K562 (cell line): ENCODE measurements at regions not wholly inside any gene's neighbourhood (a gene's known extent, or its start where the extent isn't known, plus 50 kb on each side); places are given as distances from the start of the nearest gene placed in this dataset.
A peak's percentile ranks its signal among the peaks of the same experiment; 100 is the strongest.

ENCODE experiments used
- ATF7 ChIP-seq: fragments of 450-650 bp; IDR thresholded peaks from 2 replicates; pipeline ENCODE4 v1.7.1; 2014; ENCODE audit warnings: mild to moderate bottlenecking, moderate library complexity
- BHLHE40 ChIP-seq: IDR thresholded peaks from 2 replicates; pipeline ENCODE4 v1.6.1; 2011; ENCODE audit warnings: low read length, improper control_type of control experiment
- CEBPG ChIP-seq, 3 experiments: fragments of 200-800 bp in 1 of 3; sonication (Bioruptor generic) in 1 of 3; sonication (generic) in 1 of 3; formaldehyde crosslinking in 1 of 3; IDR thresholded peaks in 2 of 3; conservative IDR thresholded peaks in 1 of 3; 2 replicates each; pipeline versions ENCODE4 v1.6.1 to v1.8.0; 2016 to 2022; ENCODE audit warnings: missing compliant biosample characterization in 2 of 3, missing genetic modification characterization in 2 of 3, mild to moderate bottlenecking in 1 of 3, missing genetic modification reagents in 1 of 3
- CREM ChIP-seq: IDR thresholded peaks from 2 replicates; pipeline ENCODE4 v1.6.1; 2014; ENCODE audit warnings: antibody characterized with exemption, low read depth
- FOXA3 ChIP-seq, 2 experiments: fragments of 450-650 bp in 1 of 2; sonication (generic) in 1 of 2; formaldehyde crosslinking; IDR thresholded peaks in 1 of 2; conservative IDR thresholded peaks in 1 of 2; 2 replicates each; pipeline versions ENCODE4 v1.4.0 to v1.8.0; 2020 to 2022; ENCODE audit warnings: mild to moderate bottlenecking in 2 of 2, missing genetic modification reagents in 1 of 2
- HNRNPL ChIP-seq: fragments of 200-400 bp; formaldehyde crosslinking; IDR thresholded peaks from 2 replicates; pipeline ENCODE4 v1.6.1; 2017; ENCODE audit warnings: low read depth, mild to moderate bottlenecking, low read length
- JUN ChIP-seq, 2 experiments: sonication (generic) in 1 of 2; formaldehyde crosslinking in 1 of 2; IDR thresholded peaks; 2 replicates each; pipeline versions ENCODE4 v1.6.1 to v1.8.0; 2012 to 2022; ENCODE audit warnings: borderline replicate concordance in 2 of 2, mild to moderate bottlenecking in 2 of 2, improper control_type of control experiment in 1 of 2, low read depth in 1 of 2, low read length in 1 of 2, missing genetic modification reagents in 1 of 2
- KLF13 ChIP-seq: fragments of 450-650 bp; IDR thresholded peaks from 2 replicates; pipeline ENCODE4 v1.6.1; 2016; ENCODE audit warnings: missing genetic modification characterization, low read depth, mild to moderate bottlenecking, missing compliant biosample characterization, moderate library complexity, borderline replicate concordance
- LEF1 ChIP-seq: fragments of 450-650 bp; IDR thresholded peaks from 2 replicates; pipeline ENCODE4 v1.6.1; 2016; ENCODE audit warnings: mild to moderate bottlenecking
- NCOA4 ChIP-seq: fragments of 450-650 bp; IDR thresholded peaks from 2 replicates; pipeline ENCODE4 v1.6.1; 2018; ENCODE audit warnings: mild to moderate bottlenecking; ENCODE audit not compliant: partially characterized antibody
- NELFE ChIP-seq: IDR thresholded peaks from 2 replicates; pipeline ENCODE4 v1.6.1; 2011; ENCODE audit warnings: mild to moderate bottlenecking; ENCODE audit not compliant: insufficient read depth, insufficient read length
- POU5F1 ChIP-seq: fragments of 150-350 bp; IDR thresholded peaks from 2 replicates; pipeline ENCODE4 v1.6.1; 2014; ENCODE audit warnings: borderline replicate concordance, low read length, low read depth, mild to moderate bottlenecking; ENCODE audit not compliant: partially characterized antibody
- PRMT5 ChIP-seq: sonication (generic); formaldehyde crosslinking; IDR thresholded peaks from 2 replicates; pipeline ENCODE4 v1.5.0; 2020; ENCODE audit warnings: missing genetic modification reagents
- SOX6 ChIP-seq: fragments of 450-650 bp; IDR thresholded peaks from 2 replicates; pipeline ENCODE4 v1.6.1; 2014; ENCODE audit warnings: mild to moderate bottlenecking
- TAF7 ChIP-seq: fragments of 450-650 bp; IDR thresholded peaks from 2 replicates; pipeline ENCODE4 v1.6.1; 2016; ENCODE audit warnings: missing genetic modification characterization, missing compliant biosample characterization
- ZNF431 ChIP-seq: sonication (generic); formaldehyde crosslinking; IDR thresholded peaks from 2 replicates; pipeline ENCODE4 v1.8.0; 2022; ENCODE audit warnings: mild to moderate bottlenecking, missing genetic modification reagents
- TF ChIP-seq, protein P1 (sequence below), 2 experiments: fragments of 450-650 bp; IDR thresholded peaks; 2 replicates each; pipeline ENCODE4 v1.6.1; 2016
- TF ChIP-seq, protein P2 (sequence below): fragments of 250-450 bp; sonication (Bioruptor Pico); IDR thresholded peaks from 2 replicates; pipeline ENCODE4 v1.8.0; 2021; ENCODE audit warnings: moderate library complexity, mild to moderate bottlenecking, inconsistent platforms
- TF ChIP-seq, protein P3 (sequence below): IDR thresholded peaks from 3 replicates; pipeline ENCODE4 v1.6.1; 2011; ENCODE audit warnings: borderline replicate concordance, mild to moderate bottlenecking; ENCODE audit not compliant: insufficient read length, insufficient read depth

DNA sequence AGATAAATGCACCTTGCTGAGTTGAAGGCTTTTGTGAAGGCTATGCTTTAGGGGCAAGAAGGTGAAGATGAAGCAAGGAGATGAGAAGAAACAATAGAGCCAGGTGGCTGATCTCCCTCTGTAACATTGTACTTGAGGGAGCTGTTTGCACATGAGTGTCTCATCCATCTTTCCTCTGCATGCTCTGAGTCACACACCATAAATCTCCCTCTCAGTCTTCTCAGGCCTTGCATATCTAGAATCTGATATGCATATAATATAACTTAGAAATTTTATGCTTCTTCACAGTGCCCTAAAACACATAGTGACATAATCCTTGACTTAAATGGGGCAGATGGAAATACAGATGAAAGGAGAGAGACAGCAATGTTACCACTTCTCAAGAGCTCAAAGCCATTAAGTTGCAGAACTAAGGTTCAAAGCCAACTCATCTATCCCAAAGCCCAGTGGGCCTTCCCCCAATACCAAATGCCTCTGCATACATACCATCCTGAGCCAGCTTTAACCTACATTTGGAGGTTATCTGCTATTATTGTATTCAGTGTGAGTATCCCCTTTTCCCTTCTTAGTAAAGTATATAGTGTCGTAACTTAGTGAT lies 62.4 kb upstream of the STXBP5 start (continued):
- TF ChIP-seq, protein P1, sequence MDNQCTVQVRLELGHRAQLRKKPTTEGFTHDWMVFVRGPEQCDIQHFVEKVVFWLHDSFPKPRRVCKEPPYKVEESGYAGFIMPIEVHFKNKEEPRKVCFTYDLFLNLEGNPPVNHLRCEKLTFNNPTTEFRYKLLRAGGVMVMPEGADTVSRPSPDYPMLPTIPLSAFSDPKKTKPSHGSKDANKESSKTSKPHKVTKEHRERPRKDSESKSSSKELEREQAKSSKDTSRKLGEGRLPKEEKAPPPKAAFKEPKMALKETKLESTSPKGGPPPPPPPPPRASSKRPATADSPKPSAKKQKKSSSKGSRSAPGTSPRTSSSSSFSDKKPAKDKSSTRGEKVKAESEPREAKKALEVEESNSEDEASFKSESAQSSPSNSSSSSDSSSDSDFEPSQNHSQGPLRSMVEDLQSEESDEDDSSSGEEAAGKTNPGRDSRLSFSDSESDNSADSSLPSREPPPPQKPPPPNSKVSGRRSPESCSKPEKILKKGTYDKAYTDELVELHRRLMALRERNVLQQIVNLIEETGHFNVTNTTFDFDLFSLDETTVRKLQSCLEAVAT (IDR thresholded peaks at IDR 0.05): no peak
- TF ChIP-seq, protein P2, sequence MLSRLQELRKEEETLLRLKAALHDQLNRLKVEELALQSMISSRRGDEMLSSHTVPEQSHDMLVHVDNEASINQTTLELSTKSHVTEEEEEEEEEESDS (CRISPR knock-in tag): no peak; the same call in 1 of the 2 replicates
- no peak for TF ChIP-seq NCOA4
- TF ChIP-seq HNRNPL: no peak
- no peak for TF ChIP-seq KLF13 (tag)
- TF ChIP-seq FOXA3 (CRISPR knock-in tag; conservative IDR thresholded peaks at IDR 0.05 in 1 of 2, IDR thresholded peaks at IDR 0.05 in 1 of 2): 0 out of 4 replicates have a peak, but pooled peaks of 1 of the 2 experiments have one; percentile 23
- TF ChIP-seq, protein P3, sequence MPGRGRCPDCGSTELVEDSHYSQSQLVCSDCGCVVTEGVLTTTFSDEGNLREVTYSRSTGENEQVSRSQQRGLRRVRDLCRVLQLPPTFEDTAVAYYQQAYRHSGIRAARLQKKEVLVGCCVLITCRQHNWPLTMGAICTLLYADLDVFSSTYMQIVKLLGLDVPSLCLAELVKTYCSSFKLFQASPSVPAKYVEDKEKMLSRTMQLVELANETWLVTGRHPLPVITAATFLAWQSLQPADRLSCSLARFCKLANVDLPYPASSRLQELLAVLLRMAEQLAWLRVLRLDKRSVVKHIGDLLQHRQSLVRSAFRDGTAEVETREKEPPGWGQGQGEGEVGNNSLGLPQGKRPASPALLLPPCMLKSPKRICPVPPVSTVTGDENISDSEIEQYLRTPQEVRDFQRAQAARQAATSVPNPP: no peak
- TF ChIP-seq LEF1: no peak; the same call in 1 of the 2 replicates
- TF ChIP-seq POU5F1: no peak
- TF ChIP-seq CREM: peak; percentile 32; the same call in 1 of the 2 replicates
- no peak for TF ChIP-seq PRMT5 (CRISPR knock-in tag)
- no peak for TF ChIP-seq CEBPG (CRISPR knock-in tag; IDR thresholded peaks at IDR 0.05)
- TF ChIP-seq CEBPG (tag; conservative IDR thresholded peaks at IDR 0.05 in 1 of 2, IDR thresholded peaks at IDR 0.05 in 1 of 2): 0 out of 4 replicates have a peak, but pooled peaks of 1 of the 2 experiments have one; percentile 41
- no peak for TF ChIP-seq TAF7 (tag)
- peak; percentile 84 for TF ChIP-seq SOX6
- TF ChIP-seq ATF7: peak; percentile 35; the same call in 1 of the 2 replicates
- TF ChIP-seq JUN (IDR thresholded peaks at IDR 0.05; ENCODE audit: borderline replicate concordance, low read depth, low read length): peak; percentile 78
- no peak for TF ChIP-seq JUN (CRISPR knock-in tag; IDR thresholded peaks at IDR 0.05; ENCODE audit: borderline replicate concordance)
- TF ChIP-seq BHLHE40: 0 out of 2 replicates have a peak, but pooled peaks have one; percentile 44
- TF ChIP-seq ZNF431: no peak
- TF ChIP-seq NELFE: no peak
